Hypothalamus (tissue), 51 donors: ENCODE measurements at regions not wholly inside any gene's neighbourhood (a gene's known extent, or its start where the extent isn't known, plus 50 kb on each side); places are given as distances from the start of the nearest gene placed in this dataset.

Experiments used
- DNase-seq, 51 donors: peaks; one replicate each; lab custom pipeline; 2025; lab: John Stamatoyannopoulos, UW

- DNase-seq = no peak
Observed at GRCh38 chr5:3344671-3345070, 251.0 kb upstream of the IRX1 start.

GRCh38 chr5:3343911-3344310 lies 251.7 kb upstream of the IRX1 start:
- no peak for DNase-seq

GRCh38 chr5:3343211-3343610 lies 252.4 kb upstream of the IRX1 start:
- DNase-seq = no peak

GRCh38 chr5:3342271-3343100 lies 253.1 kb upstream of the IRX1 start:
- no peak for DNase-seq

- no peak for DNase-seq
Observed at GRCh38 chr5:3341446-3342240, 254.0 kb upstream of the IRX1 start.

- no peak for DNase-seq
Observed at GRCh38 chr5:3340471-3340870, 255.2 kb upstream of the IRX1 start.

GRCh38 chr5:3339798-3340115 lies 255.9 kb upstream of the IRX1 start:
- no peak for DNase-seq

GRCh38 chr5:3339092-3339797 lies 256.4 kb upstream of the IRX1 start:
- DNase-seq = no peak

- DNase-seq = no peak
Observed at GRCh38 chr5:3337812-3338541, 257.7 kb upstream of the IRX1 start.

- DNase-seq = no peak
Observed at GRCh38 chr5:3336666-3337065, 259.0 kb upstream of the IRX1 start.

- DNase-seq = no peak
Observed at GRCh38 chr5:3335301-3335700, 260.3 kb upstream of the IRX1 start.

GRCh38 chr5:3333836-3334235 lies 261.8 kb upstream of the IRX1 start:
- no peak for DNase-seq

- DNase-seq = no peak
Observed at GRCh38 chr5:3333105-3333504, 262.5 kb upstream of the IRX1 start.

- DNase-seq = no peak
Observed at GRCh38 chr5:3331819-3332218, 263.8 kb upstream of the IRX1 start.

GRCh38 chr5:3330442-3330841 lies 265.2 kb upstream of the IRX1 start:
- DNase-seq = no peak

- no peak for DNase-seq
Observed at GRCh38 chr5:3329427-3329826, 266.2 kb upstream of the IRX1 start.

GRCh38 chr5:3326841-3327232 lies 268.8 kb upstream of the IRX1 start:
- DNase-seq = no peak

GRCh38 chr5:3325972-3326840 lies 269.4 kb upstream of the IRX1 start:
- DNase-seq = no peak

- DNase-seq = peak in 2 of 51 donors; percentile 16 to 29
Observed at GRCh38 chr5:3325201-3325971, 270.2 kb upstream of the IRX1 start.
